RWPE1 (cell line): ENCODE measurements at regions not wholly inside any gene's neighbourhood (a gene's known extent, or its start where the extent isn't known, plus 50 kb on each side); places are given as distances from the start of the nearest gene placed in this dataset.

Experiments
- CTCF ChIA-PET: fragments of 350-600 bp; sonication (Branson Sonifier 250); formaldehyde crosslinking; extraction: SDS; loops from one replicate; lab custom pipeline; 2021; lab: Yijun Ruan, JAX
- POLR2A ChIA-PET: fragments of 400-600 bp; formaldehyde crosslinking; extraction: SDS; loops from one replicate; lab custom pipeline; 2020; ENCODE audit warnings: antibody characterized with exemption; ENCODE audit not compliant: low non-redundant PET; lab: Yijun Ruan, JAX
- DNase-seq: peaks from one replicate; pipeline ENCODE4 v3.0.0; 2012; ENCODE audit warnings: low spot score
- H3K27ac ChIP-seq: fragments of 450-650 bp; 2 replicates; pipeline ENCODE4 v1.5.1; 2017
- CTCF ChIP-seq: fragments of 450-650 bp; conservative IDR thresholded peaks from 2 replicates; pipeline ENCODE4 v1.5.1; 2017; ENCODE audit warnings: low read depth, mild to moderate bottlenecking

- CTCF ChIA-PET: no interaction called here
- TF ChIP-seq CTCF: no peak
- POLR2A ChIA-PET: no interaction called here
- no peak for DNase-seq
- no peak overlapping the region for H3K27ac ChIP-seq
These were observed 69.0 kb upstream of the GRAMD1B start for GRCh38 chr11:123361110-123361509.

- no peak for TF ChIP-seq CTCF
- ChIA-PET CTCF (interaction anchor here (0.7 kb wide), 1 partner anchor 26 kb away, joined by 3 read pairs; no protein-coding TSS in a partner anchor), POLR2A (no interaction called here)
- H3K27ac ChIP-seq: no peak overlapping the region
- DNase-seq: no peak
These were observed 69.7 kb upstream of the GRAMD1B start for GRCh38 chr11:123360267-123360936.

GRCh38 chr11:123357990-123358827, 71.9 kb upstream of the GRAMD1B start:
- POLR2A ChIA-PET: no interaction called here
- CTCF ChIA-PET: interaction anchor here (0.6 kb wide), 3 partner anchors 32 to 577 kb away, joined by 3 read pairs; no protein-coding TSS in a partner anchor
- no peak for TF ChIP-seq CTCF
- DNase-seq: peak; percentile 11
- no peak overlapping the region for H3K27ac ChIP-seq

GRCh38 chr11:123357353-123357989, 72.6 kb upstream of the GRAMD1B start:
- POLR2A ChIA-PET: no interaction called here

GRCh38 chr11:123356539-123356938, 73.5 kb upstream of the GRAMD1B start:
- CTCF ChIA-PET: no interaction called here
- H3K27ac ChIP-seq: no peak overlapping the region
- DNase-seq: no peak
- POLR2A ChIA-PET: no interaction called here
- no peak for TF ChIP-seq CTCF

More at GRCh38 chr11:123357353-123357989, 72.6 kb upstream of the GRAMD1B start:
- TF ChIP-seq CTCF: no peak
- no peak overlapping the region for H3K27ac ChIP-seq
- DNase-seq: no peak
- CTCF ChIA-PET: no interaction called here

- POLR2A ChIA-PET: no interaction called here
- TF ChIP-seq CTCF: no peak
- H3K27ac ChIP-seq: no peak overlapping the region
- no peak for DNase-seq
- CTCF ChIA-PET: no interaction called here
These were observed 75.6 kb upstream of the GRAMD1B start for GRCh38 chr11:123354371-123354975.
